IMR-90 (cell line): ENCODE measurements at regions not wholly inside any gene's neighbourhood (a gene's known extent, or its start where the extent isn't known, plus 50 kb on each side); places are given as distances from the start of the nearest gene placed in this dataset.
A peak's percentile ranks its signal among the peaks of the same experiment; 100 is the strongest.

Source experiments
- BHLHE40 ChIP-seq: fragments of 150-350 bp; IDR thresholded peaks from 2 replicates; pipeline ENCODE4 v1.6.1; 2016; ENCODE audit warnings: mild to moderate bottlenecking, low read depth, low read length
- CEBPB ChIP-seq: IDR thresholded peaks from 2 replicates; pipeline ENCODE4 v1.6.1; 2012; ENCODE audit warnings: low read depth, low read length, improper control_type of control experiment
- CHD1 ChIP-seq: IDR thresholded peaks from 2 replicates; pipeline ENCODE4 v1.6.1; 2012; ENCODE audit warnings: low read depth, low read length, improper control_type of control experiment
- FOS ChIP-seq: fragments of 150-350 bp; IDR thresholded peaks from 2 replicates; pipeline ENCODE4 v1.6.1; 2016; ENCODE audit warnings: low read depth, low read length
- MAFK ChIP-seq: IDR thresholded peaks from 2 replicates; pipeline ENCODE4 v1.6.1; 2012; ENCODE audit warnings: low read depth, low read length, improper control_type of control experiment
- MXI1 ChIP-seq: IDR thresholded peaks from 2 replicates; pipeline ENCODE4 v1.6.1; 2012; ENCODE audit warnings: low read depth, mild to moderate bottlenecking, low read length, moderate library complexity, borderline replicate concordance
- POLR2A ChIP-seq: IDR thresholded peaks from 2 replicates; pipeline ENCODE4 v1.6.1; 2012; ENCODE audit warnings: mild to moderate bottlenecking, low read depth, low read length
- RAD21 ChIP-seq: IDR thresholded peaks from 2 replicates; pipeline ENCODE4 v1.6.1; 2012; ENCODE audit warnings: low read length, improper control_type of control experiment
- RCOR1 ChIP-seq: IDR thresholded peaks from 2 replicates; pipeline ENCODE4 v1.6.1; 2012; ENCODE audit warnings: mild to moderate bottlenecking, low read length, improper control_type of control experiment; ENCODE audit not compliant: insufficient replicate concordance
- RFX5 ChIP-seq: IDR thresholded peaks from 2 replicates; pipeline ENCODE4 v1.8.0; 2012; ENCODE audit warnings: low read depth, mild to moderate bottlenecking, low read length, moderate library complexity
- SMC3 ChIP-seq: fragments of 150-350 bp; IDR thresholded peaks from 2 replicates; pipeline ENCODE4 v1.6.1; 2016; ENCODE audit warnings: low read depth, mild to moderate bottlenecking, antibody characterized with exemption, low read length, moderate library complexity
- TF ChIP-seq, protein P1 (sequence below): conservative IDR thresholded peaks from 2 replicates; pipeline ENCODE4 v1.5.1; 2012; ENCODE audit warnings: mild to moderate bottlenecking, low read depth, low read length, improper control_type of control experiment
- TF ChIP-seq, protein P2 (sequence below): fragments of 150-350 bp; IDR thresholded peaks from 2 replicates; pipeline ENCODE4 v1.6.1; 2017; ENCODE audit warnings: mild to moderate bottlenecking, antibody characterized with exemption, low read length, low read depth
- TF ChIP-seq, protein P3 (sequence below): fragments of 150-350 bp; IDR thresholded peaks from 2 replicates; pipeline ENCODE4 v1.6.1; 2016; ENCODE audit warnings: low read depth, mild to moderate bottlenecking, low read length, moderate library complexity, borderline replicate concordance

DNA sequence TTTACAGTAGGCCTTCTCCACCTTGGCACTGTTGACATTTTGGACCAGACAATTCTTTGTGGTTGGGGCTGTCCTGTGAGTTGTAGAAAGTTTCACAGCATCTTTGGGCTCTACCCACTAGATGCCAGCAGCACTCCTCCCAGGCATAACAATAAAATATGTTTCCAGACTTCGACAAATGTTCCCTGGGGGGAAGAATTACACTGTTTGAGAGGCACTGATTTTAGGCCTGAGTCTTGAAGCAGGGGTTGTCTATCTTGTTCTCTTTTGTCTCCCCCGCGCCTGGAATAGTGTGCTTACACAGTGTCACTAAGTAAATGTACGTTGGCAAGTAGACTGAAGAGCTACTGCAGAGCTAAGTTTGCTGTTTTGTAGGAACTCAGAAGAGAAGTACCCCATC, 254.4 kb upstream of the BOD1L1 start:
- TF ChIP-seq, protein P1, sequence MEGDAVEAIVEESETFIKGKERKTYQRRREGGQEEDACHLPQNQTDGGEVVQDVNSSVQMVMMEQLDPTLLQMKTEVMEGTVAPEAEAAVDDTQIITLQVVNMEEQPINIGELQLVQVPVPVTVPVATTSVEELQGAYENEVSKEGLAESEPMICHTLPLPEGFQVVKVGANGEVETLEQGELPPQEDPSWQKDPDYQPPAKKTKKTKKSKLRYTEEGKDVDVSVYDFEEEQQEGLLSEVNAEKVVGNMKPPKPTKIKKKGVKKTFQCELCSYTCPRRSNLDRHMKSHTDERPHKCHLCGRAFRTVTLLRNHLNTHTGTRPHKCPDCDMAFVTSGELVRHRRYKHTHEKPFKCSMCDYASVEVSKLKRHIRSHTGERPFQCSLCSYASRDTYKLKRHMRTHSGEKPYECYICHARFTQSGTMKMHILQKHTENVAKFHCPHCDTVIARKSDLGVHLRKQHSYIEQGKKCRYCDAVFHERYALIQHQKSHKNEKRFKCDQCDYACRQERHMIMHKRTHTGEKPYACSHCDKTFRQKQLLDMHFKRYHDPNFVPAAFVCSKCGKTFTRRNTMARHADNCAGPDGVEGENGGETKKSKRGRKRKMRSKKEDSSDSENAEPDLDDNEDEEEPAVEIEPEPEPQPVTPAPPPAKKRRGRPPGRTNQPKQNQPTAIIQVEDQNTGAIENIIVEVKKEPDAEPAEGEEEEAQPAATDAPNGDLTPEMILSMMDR: peak; percentile 33
- no peak for TF ChIP-seq FOS
- TF ChIP-seq, protein P2, sequence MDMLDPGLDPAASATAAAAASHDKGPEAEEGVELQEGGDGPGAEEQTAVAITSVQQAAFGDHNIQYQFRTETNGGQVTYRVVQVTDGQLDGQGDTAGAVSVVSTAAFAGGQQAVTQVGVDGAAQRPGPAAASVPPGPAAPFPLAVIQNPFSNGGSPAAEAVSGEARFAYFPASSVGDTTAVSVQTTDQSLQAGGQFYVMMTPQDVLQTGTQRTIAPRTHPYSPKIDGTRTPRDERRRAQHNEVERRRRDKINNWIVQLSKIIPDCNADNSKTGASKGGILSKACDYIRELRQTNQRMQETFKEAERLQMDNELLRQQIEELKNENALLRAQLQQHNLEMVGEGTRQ: no peak
- TF ChIP-seq POLR2A: no peak
- TF ChIP-seq SMC3: peak; percentile 27
- TF ChIP-seq MAFK: no peak
- no peak for TF ChIP-seq MXI1
- no peak for TF ChIP-seq RFX5
- TF ChIP-seq, protein P3, sequence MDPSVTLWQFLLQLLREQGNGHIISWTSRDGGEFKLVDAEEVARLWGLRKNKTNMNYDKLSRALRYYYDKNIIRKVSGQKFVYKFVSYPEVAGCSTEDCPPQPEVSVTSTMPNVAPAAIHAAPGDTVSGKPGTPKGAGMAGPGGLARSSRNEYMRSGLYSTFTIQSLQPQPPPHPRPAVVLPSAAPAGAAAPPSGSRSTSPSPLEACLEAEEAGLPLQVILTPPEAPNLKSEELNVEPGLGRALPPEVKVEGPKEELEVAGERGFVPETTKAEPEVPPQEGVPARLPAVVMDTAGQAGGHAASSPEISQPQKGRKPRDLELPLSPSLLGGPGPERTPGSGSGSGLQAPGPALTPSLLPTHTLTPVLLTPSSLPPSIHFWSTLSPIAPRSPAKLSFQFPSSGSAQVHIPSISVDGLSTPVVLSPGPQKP: no peak
- peak; percentile 48 for TF ChIP-seq RAD21
- no peak for TF ChIP-seq RCOR1
- TF ChIP-seq BHLHE40: no peak
- no peak for TF ChIP-seq CEBPB
- no peak for TF ChIP-seq CHD1
